ENCODE measurements at regions not wholly inside any gene's neighbourhood (a gene's known extent, or its start where the extent isn't known, plus 50 kb on each side); places are given as distances from the start of the nearest gene placed in this dataset.
"Not testable (repeated sequence)": the region's sequence is repeated elsewhere in the genome, so short reads cannot be mapped to it uniquely, and the experiment has no call there.

- Mint-ChIP-seq H3K9me3 (ENCODE audit: low read depth) (peaks cover 5% of the 10 kb centered on the region), H3K4me3 (no peak overlapping the region), H3K36me3 (no peaks in the 10 kb centered on the region), H3K4me1 (no peaks in the 10 kb centered on the region), H3K27ac (no peak overlapping the region), H3K27me3 (no peaks in the 10 kb centered on the region)
- ATAC-seq (no peak), DNase-seq (no peak)
- CTCF ChIA-PET: no interaction called here
These were observed 668.4 kb upstream of the FBXO33 start for GRCh38 chr14:40100544-40101196.

GRCh38 chr14:40099316-40099715 lies 667.1 kb upstream of the FBXO33 start:
- H3K36me3 Mint-ChIP-seq: no peaks in the 10 kb centered on the region
- no peak overlapping the region for H3K27ac Mint-ChIP-seq
- ATAC-seq (no peak), DNase-seq (no peak)
- CTCF ChIA-PET: no interaction called here
- no peak overlapping the region for H3K4me3 Mint-ChIP-seq
- H3K4me1 Mint-ChIP-seq: no peaks in the 10 kb centered on the region
- peaks cover 2% of the 10 kb centered on the region for H3K9me3 Mint-ChIP-seq (ENCODE audit: low read depth)
- H3K27me3 Mint-ChIP-seq: no peaks in the 10 kb centered on the region

GRCh38 chr14:40098468-40098867 lies 666.2 kb upstream of the FBXO33 start:
- ATAC-seq (no peak), DNase-seq (no peak)
- CTCF ChIA-PET: no interaction called here
- no peaks in the 10 kb centered on the region for H3K27me3 Mint-ChIP-seq
- H3K4me1 Mint-ChIP-seq: no peaks in the 10 kb centered on the region
- no peak overlapping the region for H3K4me3 Mint-ChIP-seq
- H3K36me3 Mint-ChIP-seq: no peaks in the 10 kb centered on the region
- peaks cover 2% of the 10 kb centered on the region for H3K9me3 Mint-ChIP-seq (ENCODE audit: low read depth)
- no peak overlapping the region for H3K27ac Mint-ChIP-seq

- no peaks in the 10 kb centered on the region for H3K27me3 Mint-ChIP-seq
- CTCF ChIA-PET: no interaction called here
- DNase-seq (no peak), ATAC-seq (no peak)
- no peaks in the 10 kb centered on the region for H3K4me1 Mint-ChIP-seq
- no peak overlapping the region for H3K4me3 Mint-ChIP-seq
- H3K36me3 Mint-ChIP-seq: no peaks in the 10 kb centered on the region
- no peak overlapping the region for H3K27ac Mint-ChIP-seq
- no peaks in the 10 kb centered on the region for H3K9me3 Mint-ChIP-seq (ENCODE audit: low read depth)
These were observed 664.7 kb upstream of the FBXO33 start for GRCh38 chr14:40096968-40097367.

- H3K9me3 Mint-ChIP-seq (ENCODE audit: low read depth): peaks cover 5% of the 10 kb centered on the region
- H3K36me3 Mint-ChIP-seq: no peaks in the 10 kb centered on the region
- DNase-seq (no peak), ATAC-seq (no peak)
- H3K27me3 Mint-ChIP-seq: no peaks in the 10 kb centered on the region
- H3K4me1 Mint-ChIP-seq: no peaks in the 10 kb centered on the region
- H3K27ac Mint-ChIP-seq: no peak overlapping the region
- no peak overlapping the region for H3K4me3 Mint-ChIP-seq
- CTCF ChIA-PET: no interaction called here
These were observed 661.6 kb upstream of the FBXO33 start for GRCh38 chr14:40093800-40094199.

DNA sequence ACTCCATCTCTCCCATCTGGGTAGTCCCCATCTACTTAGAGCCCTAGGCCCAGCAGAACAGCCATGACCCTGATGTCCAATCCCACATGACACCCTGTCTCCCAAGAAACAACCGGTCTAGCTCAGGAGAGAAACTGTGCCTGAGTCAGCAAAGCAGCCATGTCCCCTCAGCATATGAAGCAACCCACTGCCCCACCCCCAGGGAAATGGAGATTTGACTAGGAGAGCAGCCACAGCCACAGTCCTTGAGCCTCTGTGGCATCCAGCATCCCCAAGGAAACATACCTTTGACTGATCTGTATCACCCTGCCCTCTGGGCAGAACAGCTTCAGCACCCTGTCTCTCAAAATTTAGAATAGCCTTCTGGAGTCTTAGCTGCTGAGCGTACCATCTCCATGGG lies 641.9 kb upstream of the FBXO33 start:
- ATAC-seq (no peak), DNase-seq (no peak)
- Mint-ChIP-seq H3K36me3 (no peaks in the 10 kb centered on the region), H3K4me3 (no peak overlapping the region), H3K4me1 (no peaks in the 10 kb centered on the region), H3K27ac (no peak overlapping the region), H3K27me3 (no peaks in the 10 kb centered on the region), H3K9me3 (ENCODE audit: low read depth) (peaks cover 2% of the 10 kb centered on the region)
- CTCF ChIA-PET: no interaction called here

- CTCF ChIA-PET: no interaction called here
- no peaks in the 10 kb centered on the region for H3K4me1 Mint-ChIP-seq
- H3K36me3 Mint-ChIP-seq: no peaks in the 10 kb centered on the region
- ATAC-seq (no peak), DNase-seq (no peak)
- H3K27me3 Mint-ChIP-seq: no peaks in the 10 kb centered on the region
- H3K4me3 Mint-ChIP-seq: no peak overlapping the region
- peaks cover 2% of the 10 kb centered on the region for H3K9me3 Mint-ChIP-seq (ENCODE audit: low read depth)
- H3K27ac Mint-ChIP-seq: no peak overlapping the region
These were observed 639.9 kb upstream of the FBXO33 start for GRCh38 chr14:40072175-40072574.

DNA sequence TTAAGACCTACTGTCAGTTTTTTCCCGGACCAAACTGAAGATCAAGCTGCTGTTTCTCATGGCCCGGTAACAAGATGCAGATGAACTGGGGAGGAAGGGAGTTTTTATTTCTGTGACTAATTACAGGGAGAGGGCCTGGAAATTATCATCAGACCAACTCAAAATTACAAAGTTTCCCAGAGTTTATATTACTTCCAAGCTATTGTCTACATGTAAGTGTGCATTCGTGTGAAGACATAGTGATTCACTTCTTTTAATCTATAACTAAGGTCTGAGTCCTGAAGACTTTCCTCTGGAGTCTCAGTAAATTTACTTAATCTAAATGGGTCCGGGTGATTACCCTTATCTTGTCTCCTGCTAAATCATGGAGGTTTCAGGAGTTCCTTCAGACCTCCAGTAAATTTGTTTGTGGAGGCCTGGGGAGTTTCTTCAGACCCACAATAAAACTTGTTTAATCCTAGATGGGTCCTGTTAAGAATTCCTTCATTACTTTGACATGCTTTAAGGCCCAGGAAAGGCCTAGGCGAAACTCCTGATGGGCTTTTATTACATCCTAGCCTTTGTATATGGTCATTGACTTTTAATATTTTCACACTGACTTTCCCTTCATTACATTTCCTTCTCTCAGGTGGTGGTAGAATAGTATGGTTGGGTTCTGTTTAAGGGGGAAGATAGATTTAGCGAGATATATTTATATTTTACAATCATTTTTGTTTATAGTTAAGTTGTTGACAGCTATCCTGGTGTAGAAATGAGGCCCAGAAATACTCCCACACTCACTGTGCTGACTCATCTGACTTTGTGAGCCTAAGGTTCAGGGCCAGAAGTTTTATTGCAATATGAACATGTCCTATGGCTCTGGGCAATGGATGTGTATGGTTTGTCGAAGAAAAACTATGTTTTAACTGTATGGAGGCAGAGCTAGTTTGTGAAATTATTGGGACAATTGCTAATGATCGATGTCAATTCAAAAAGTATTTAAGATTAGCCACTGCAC lies 627.0 kb upstream of the FBXO33 start:
- Mint-ChIP-seq H3K27ac (no peak overlapping the region), H3K36me3 (no peaks in the 10 kb centered on the region)

GRCh38 chr14:40053416-40053815 lies 621.2 kb upstream of the FBXO33 start:
- no peaks in the 10 kb centered on the region for H3K36me3 Mint-ChIP-seq
- no peaks in the 10 kb centered on the region for H3K9me3 Mint-ChIP-seq (ENCODE audit: low read depth)
- no peak for DNase-seq
- no peak overlapping the region for H3K27ac Mint-ChIP-seq
- no peaks in the 10 kb centered on the region for H3K4me1 Mint-ChIP-seq
- no peaks in the 10 kb centered on the region for H3K27me3 Mint-ChIP-seq
- H3K4me3 Mint-ChIP-seq: no peak overlapping the region
- no peak for ATAC-seq
- CTCF ChIA-PET: no interaction called here

More for the DNA sequence above, 627.0 kb upstream of the FBXO33 start:
- Mint-ChIP-seq H3K27me3 (no peaks in the 10 kb centered on the region), H3K4me3 (no peak overlapping the region), H3K9me3 (ENCODE audit: low read depth) (peaks cover 4% of the 10 kb centered on the region), H3K4me1 (no peaks in the 10 kb centered on the region)
- no peak for DNase-seq
- no peak for ATAC-seq
- CTCF ChIA-PET: no interaction called here

DNA sequence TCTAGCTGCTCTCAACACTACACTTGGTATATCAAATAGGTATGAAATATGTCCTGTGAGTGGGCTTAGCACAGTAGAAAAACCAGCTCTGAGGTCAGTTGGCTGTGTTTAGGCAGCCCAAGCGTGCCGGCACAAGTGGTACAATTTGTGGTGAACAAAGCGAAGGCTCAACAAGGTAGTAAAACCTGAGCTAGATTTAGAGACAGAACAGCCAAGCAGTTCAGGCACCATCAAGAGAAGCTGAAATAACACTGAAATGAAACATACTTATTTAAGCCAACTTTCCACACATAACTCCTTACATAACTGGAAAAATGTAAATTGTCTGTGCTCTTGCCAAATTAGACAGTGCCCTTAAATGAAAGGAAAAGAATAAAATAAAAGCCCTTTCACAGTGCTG lies 596.8 kb upstream of the FBXO33 start:
- DNase-seq (no peak), ATAC-seq (no peak)
- Mint-ChIP-seq H3K9me3 (ENCODE audit: low read depth) (peaks cover 4% of the 10 kb centered on the region), H3K27ac (no peak overlapping the region), H3K36me3 (no peaks in the 10 kb centered on the region), H3K4me3 (no peak overlapping the region), H3K4me1 (no peaks in the 10 kb centered on the region), H3K27me3 (no peaks in the 10 kb centered on the region)
- CTCF ChIA-PET: no interaction called here

DNA sequence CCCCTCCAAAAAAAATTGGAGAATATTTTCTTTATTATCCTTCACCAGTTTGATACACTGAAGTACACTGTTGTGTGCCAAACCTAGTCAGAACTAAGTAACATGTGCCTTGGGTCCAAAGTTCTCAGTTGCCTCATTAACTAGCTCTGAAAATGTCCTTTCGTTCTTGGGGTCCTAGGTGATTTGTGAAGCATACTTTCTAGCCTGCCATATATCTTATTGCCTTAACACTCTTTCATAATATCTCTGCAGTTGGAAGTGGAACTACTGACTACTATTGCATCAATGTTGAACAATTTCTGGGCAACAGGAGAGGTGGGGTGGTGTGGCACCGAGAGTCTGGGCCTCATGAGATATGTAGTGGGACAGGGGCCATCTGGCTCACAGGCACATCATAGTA lies 592.9 kb upstream of the FBXO33 start:
- H3K4me3 Mint-ChIP-seq: no peak overlapping the region
- no peaks in the 10 kb centered on the region for H3K36me3 Mint-ChIP-seq
- H3K27me3 Mint-ChIP-seq: no peaks in the 10 kb centered on the region
- no peak overlapping the region for H3K27ac Mint-ChIP-seq
- H3K4me1 Mint-ChIP-seq: no peaks in the 10 kb centered on the region
- ATAC-seq: no peak
- CTCF ChIA-PET: no interaction called here
- DNase-seq: no peak
- no peaks in the 10 kb centered on the region for H3K9me3 Mint-ChIP-seq (ENCODE audit: low read depth)

GRCh38 chr14:40010961-40011360 lies 578.7 kb upstream of the FBXO33 start:
- H3K9me3 Mint-ChIP-seq (ENCODE audit: low read depth): no peaks in the 10 kb centered on the region
- ATAC-seq: no peak
- no peak overlapping the region for H3K27ac Mint-ChIP-seq
- H3K4me3 Mint-ChIP-seq: no peak overlapping the region
- H3K36me3 Mint-ChIP-seq: no peaks in the 10 kb centered on the region
- DNase-seq: no peak
- H3K27me3 Mint-ChIP-seq: no peaks in the 10 kb centered on the region
- CTCF ChIA-PET: no interaction called here
- H3K4me1 Mint-ChIP-seq: no peaks in the 10 kb centered on the region

DNA sequence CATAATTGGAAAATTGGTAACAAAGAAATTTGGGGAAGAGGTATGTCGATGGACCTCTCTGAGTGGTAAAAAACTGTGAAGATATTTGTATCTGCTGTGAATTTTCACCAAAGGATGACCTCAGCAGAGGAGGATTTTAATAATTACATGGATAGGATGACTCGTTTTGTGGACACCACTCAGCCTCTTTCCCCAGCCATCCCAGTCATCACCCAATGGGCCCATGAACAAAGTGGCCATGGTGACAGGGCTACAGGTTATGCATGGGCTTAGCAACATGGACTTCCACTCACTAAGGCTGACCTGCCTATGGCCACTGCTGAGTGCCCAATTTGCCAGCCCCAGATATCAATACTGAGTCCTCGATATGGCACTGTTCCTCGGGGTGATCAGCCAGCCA lies 577.5 kb upstream of the FBXO33 start:
- Mint-ChIP-seq H3K4me1 (no peaks in the 10 kb centered on the region), H3K4me3 (no peak overlapping the region), H3K9me3 (ENCODE audit: low read depth) (no peaks in the 10 kb centered on the region), H3K27me3 (no peaks in the 10 kb centered on the region), H3K36me3 (no peaks in the 10 kb centered on the region), H3K27ac (no peak overlapping the region)
- no peak for ATAC-seq
- CTCF ChIA-PET: no interaction called here
- DNase-seq: no peak

DNA sequence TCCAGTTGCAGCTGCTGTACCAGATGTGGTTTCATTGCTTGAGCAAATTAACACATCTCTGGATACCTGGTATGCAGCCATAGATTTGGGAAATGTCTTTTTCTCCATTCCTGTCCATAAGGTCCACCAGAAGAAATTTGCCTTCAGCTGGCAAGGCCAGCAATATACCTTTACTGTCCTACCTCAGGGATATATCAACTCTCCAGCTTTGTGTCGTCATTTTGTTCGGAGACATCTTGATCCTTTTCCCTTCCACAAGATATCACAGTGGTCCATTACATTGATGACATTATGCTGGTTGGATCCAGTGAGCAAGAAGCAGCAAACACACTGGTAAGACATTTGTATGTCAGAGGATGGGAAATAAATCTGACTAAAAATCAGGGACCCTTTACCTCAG lies 576.1 kb upstream of the FBXO33 start:
- DNase-seq; CTCF ChIA-PET; H3K4me3 Mint-ChIP-seq; H3K36me3 Mint-ChIP-seq; H3K4me1 Mint-ChIP-seq; H3K27me3 Mint-ChIP-seq; H3K9me3 Mint-ChIP-seq (ENCODE audit: low read depth); ATAC-seq; H3K27ac Mint-ChIP-seq: not testable (repeated sequence)
